Natural killer cell (primary cell): ENCODE measurements at regions not wholly inside any gene's neighbourhood (a gene's known extent, or its start where the extent isn't known, plus 50 kb on each side); places are given as distances from the start of the nearest gene placed in this dataset.

Source experiments
- ATAC-seq, 3 donors: fragments of 150-1000 bp in 2 of 3; fragments of 200-7000 bp in 1 of 3; cut with Tn5 transposase; 1 replicate in 1 of 3; 2 replicates in 2 of 3; pipeline ENCODE4 v1.10.0; 2021; ENCODE audit warnings: mild to moderate bottlenecking in 2 of 3, moderate library complexity in 2 of 3
- DNase-seq, 2 donors: peaks; one replicate each; pipeline versions ENCODE4 v3.0.0 to v3.0.0-alpha.2; 2013 to 2021; ENCODE audit warnings: mixed read lengths in 1 of 2
- H3K27ac ChIP-seq: one replicate; pipeline ENCODE4 v1.5.1; 2013; ENCODE audit warnings: mild to moderate bottlenecking, low read length
- H3K27me3 ChIP-seq: one replicate; pipeline ENCODE4 v1.6.1; 2013; ENCODE audit warnings: low read length; ENCODE audit not compliant: control insufficient read depth, insufficient read depth
- H3K36me3 ChIP-seq: one replicate; pipeline ENCODE4 v1.6.1; 2013; ENCODE audit warnings: low read length; ENCODE audit not compliant: control insufficient read depth, insufficient read depth
- H3K4me1 ChIP-seq: one replicate; pipeline ENCODE4 v1.6.1; 2013; ENCODE audit warnings: low read length; ENCODE audit not compliant: control insufficient read depth, insufficient read depth
- H3K4me3 ChIP-seq: one replicate; pipeline ENCODE4 v1.5.1; 2013; ENCODE audit warnings: low read length
- H3K9me3 ChIP-seq: one replicate; pipeline ENCODE4 v1.6.1; 2013; ENCODE audit warnings: low read length; ENCODE audit not compliant: control insufficient read depth, insufficient read depth
- H3K27ac Mint-ChIP-seq, 2 donors: one replicate each; pipeline ENCODE4 v1.8.0; 2022; ENCODE audit warnings: mild to moderate bottlenecking in 2 of 2, mixed read lengths in 2 of 2, moderate library complexity in 1 of 2
- H3K27me3 Mint-ChIP-seq, 2 donors: one replicate each; pipeline ENCODE4 v1.8.0; 2022; ENCODE audit warnings: low read depth in 2 of 2, mixed read lengths in 2 of 2
- H3K36me3 Mint-ChIP-seq: one replicate; pipeline ENCODE4 v1.8.0; 2022; ENCODE audit warnings: mixed read lengths
- H3K4me1 Mint-ChIP-seq, 2 donors: one replicate each; pipeline ENCODE4 v1.8.0; 2022; ENCODE audit warnings: mixed read lengths in 2 of 2
- H3K4me3 Mint-ChIP-seq: one replicate; pipeline ENCODE4 v1.8.0; 2022; ENCODE audit warnings: mild to moderate bottlenecking, moderate library complexity, mixed read lengths
- H3K9me3 Mint-ChIP-seq, 2 donors: one replicate each; pipeline ENCODE4 v1.8.0; 2022; ENCODE audit warnings: mixed read lengths in 2 of 2
- WGBS: methylation state at CpG from one replicate; pipeline ENCODE4 v1.1.7; 2013; ENCODE audit warnings: missing lambda C conversion rate; ENCODE audit not compliant: insufficient coverage; 5-methylcytosine and 5-hydroxymethylcytosine counted together
- intact Hi-C: fragments of 100-400 bp; cut with micrococcal nuclease; formaldehyde crosslinking; loops from one replicate; pipeline ENCODE4 v1.14.2; 2022
- TF ChIP-seq, protein P1 (sequence below): fragments of 200-600 bp; IDR thresholded peaks from one replicate; pipeline ENCODE4 v1.8.0; 2022; ENCODE audit warnings: antibody characterized with exemption

- Histone ChIP-seq H3K9me3 (no peaks in the 10 kb centered on the region), H3K27me3 (no peaks in the 10 kb centered on the region), H3K36me3 (no peaks in the 10 kb centered on the region), H3K27ac (no peak overlapping the region), H3K4me1 (no peaks in the 10 kb centered on the region), H3K4me3 (no peak overlapping the region)
- Mint-ChIP-seq H3K9me3 (peaks cover 6 to 13% of the 10 kb centered on the region in 2 donors), H3K36me3 (no peaks in the 10 kb centered on the region), H3K4me3 (no peak overlapping the region), H3K4me1 (no peaks in the 10 kb centered on the region), H3K27ac (no peak overlapping the region), H3K27me3 (no peaks in the 10 kb centered on the region)
- TF ChIP-seq, protein P1, sequence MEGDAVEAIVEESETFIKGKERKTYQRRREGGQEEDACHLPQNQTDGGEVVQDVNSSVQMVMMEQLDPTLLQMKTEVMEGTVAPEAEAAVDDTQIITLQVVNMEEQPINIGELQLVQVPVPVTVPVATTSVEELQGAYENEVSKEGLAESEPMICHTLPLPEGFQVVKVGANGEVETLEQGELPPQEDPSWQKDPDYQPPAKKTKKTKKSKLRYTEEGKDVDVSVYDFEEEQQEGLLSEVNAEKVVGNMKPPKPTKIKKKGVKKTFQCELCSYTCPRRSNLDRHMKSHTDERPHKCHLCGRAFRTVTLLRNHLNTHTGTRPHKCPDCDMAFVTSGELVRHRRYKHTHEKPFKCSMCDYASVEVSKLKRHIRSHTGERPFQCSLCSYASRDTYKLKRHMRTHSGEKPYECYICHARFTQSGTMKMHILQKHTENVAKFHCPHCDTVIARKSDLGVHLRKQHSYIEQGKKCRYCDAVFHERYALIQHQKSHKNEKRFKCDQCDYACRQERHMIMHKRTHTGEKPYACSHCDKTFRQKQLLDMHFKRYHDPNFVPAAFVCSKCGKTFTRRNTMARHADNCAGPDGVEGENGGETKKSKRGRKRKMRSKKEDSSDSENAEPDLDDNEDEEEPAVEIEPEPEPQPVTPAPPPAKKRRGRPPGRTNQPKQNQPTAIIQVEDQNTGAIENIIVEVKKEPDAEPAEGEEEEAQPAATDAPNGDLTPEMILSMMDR = no peak
- DNase-seq = no peak
- ATAC-seq = no peak
- WGBS = 92% methylated on average over 14 of the region's 14 CpGs
- intact Hi-C loops = no loop called here
These were observed 475.5 kb downstream of the SOX11 start for GRCh38 chr2:6167592-6168138.

DNA sequence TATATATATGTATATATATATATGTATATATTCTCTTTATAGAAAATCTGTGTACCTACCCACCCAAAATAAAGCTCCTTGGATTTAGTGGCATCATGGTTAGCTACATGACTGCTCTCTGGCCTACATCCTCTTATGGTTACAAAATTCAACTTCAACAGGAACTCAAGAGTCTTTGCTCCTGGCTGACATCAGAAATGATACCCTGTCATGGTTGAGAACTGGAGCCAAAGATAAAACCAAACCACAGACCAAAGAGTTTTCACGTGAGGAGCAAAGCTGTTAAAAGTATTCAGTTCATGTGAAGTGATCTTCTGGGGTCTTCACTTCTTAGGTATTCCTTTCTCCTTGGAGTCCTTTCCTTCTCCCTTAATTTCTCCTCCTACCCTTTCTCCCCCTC lies 476.3 kb downstream of the SOX11 start:
- Histone ChIP-seq H3K4me3 (no peak overlapping the region), H3K36me3 (no peaks in the 10 kb centered on the region), H3K27me3 (no peaks in the 10 kb centered on the region), H3K4me1 (no peaks in the 10 kb centered on the region), H3K27ac (no peak overlapping the region), H3K9me3 (no peaks in the 10 kb centered on the region)
- TF ChIP-seq, protein P1 = no peak
- Mint-ChIP-seq H3K27me3 (no peaks in the 10 kb centered on the region), H3K27ac (no peak overlapping the region), H3K9me3 (peaks cover 6 to 13% of the 10 kb centered on the region in 2 donors), H3K36me3 (no peaks in the 10 kb centered on the region), H3K4me3 (no peak overlapping the region), H3K4me1 (no peaks in the 10 kb centered on the region)
- no peak for ATAC-seq
- DNase-seq = no peak
- intact Hi-C loops = no loop called here
- 0% methylated on average over 1 of the region's 1 CpG for WGBS

DNA sequence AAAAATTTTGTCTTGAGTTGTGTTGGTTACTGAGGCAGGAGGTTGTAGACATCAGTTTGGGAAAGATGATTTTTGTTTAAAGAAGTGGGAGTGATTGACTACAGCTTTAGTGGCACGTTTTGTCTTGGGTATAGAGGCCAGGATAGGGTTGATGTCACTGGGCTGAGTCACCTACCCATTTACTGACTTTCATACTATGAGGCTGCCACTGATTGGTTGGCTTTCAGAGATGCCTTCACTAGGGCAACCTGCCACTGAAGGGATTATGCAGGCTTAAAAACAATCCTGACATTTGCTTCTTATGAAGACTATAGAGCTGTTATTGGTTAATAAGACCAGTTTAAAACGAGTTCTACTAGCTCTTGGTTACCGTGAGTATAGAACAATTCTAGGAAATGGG lies 479.1 kb downstream of the SOX11 start:
- intact Hi-C loops = no loop called here
- Mint-ChIP-seq H3K4me1 (no peaks in the 10 kb centered on the region), H3K27ac (no peak overlapping the region), H3K9me3 (peaks cover 6 to 9% of the 10 kb centered on the region in 2 donors), H3K4me3 (no peak overlapping the region), H3K36me3 (no peaks in the 10 kb centered on the region), H3K27me3 (no peaks in the 10 kb centered on the region)
- no peak overlapping the region for H3K4me3 ChIP-seq
- DNase-seq (no peak), ATAC-seq (no peak)
- H3K9me3 ChIP-seq = no peaks in the 10 kb centered on the region
- 94% methylated on average over 2 of the region's 3 CpGs for WGBS
- TF ChIP-seq, protein P1 = no peak
- H3K4me1 ChIP-seq = no peaks in the 10 kb centered on the region
- H3K36me3 ChIP-seq = no peaks in the 10 kb centered on the region
- no peaks in the 10 kb centered on the region for H3K27me3 ChIP-seq
- no peak overlapping the region for H3K27ac ChIP-seq

GRCh38 chr2:6177811-6178210 lies 485.6 kb downstream of the SOX11 start:
- H3K27ac ChIP-seq = no peak overlapping the region
- no peaks in the 10 kb centered on the region for H3K36me3 ChIP-seq
- DNase-seq (no peak), ATAC-seq (no peak)
- Mint-ChIP-seq H3K9me3 (peaks cover 2 to 3% of the 10 kb centered on the region in 2 donors), H3K27me3 (no peaks in the 10 kb centered on the region), H3K4me1 (no peaks in the 10 kb centered on the region), H3K36me3 (no peaks in the 10 kb centered on the region), H3K27ac (no peak overlapping the region), H3K4me3 (no peak overlapping the region)
- no peak overlapping the region for H3K4me3 ChIP-seq
- H3K4me1 ChIP-seq = no peaks in the 10 kb centered on the region
- TF ChIP-seq, protein P1 = no peak
- intact Hi-C loops = no loop called here
- 76% methylated on average over 2 of the region's 2 CpGs for WGBS
- no peaks in the 10 kb centered on the region for H3K9me3 ChIP-seq
- H3K27me3 ChIP-seq = no peaks in the 10 kb centered on the region
